Skeletal muscle satellite cell (primary cell): ENCODE measurements at regions not wholly inside any gene's neighbourhood (a gene's known extent, or its start where the extent isn't known, plus 50 kb on each side); places are given as distances from the start of the nearest gene placed in this dataset.

Source experiments
- H3K27me3 ChIP-seq: 2 replicates; pipeline ENCODE4 v1.7.0; 2013; ENCODE audit warnings: low read length; ENCODE audit not compliant: control insufficient read depth, insufficient read depth
- H3K36me3 ChIP-seq: 2 replicates; pipeline ENCODE4 v1.7.0; 2013; ENCODE audit warnings: mild to moderate bottlenecking, control low read depth, low read length; ENCODE audit not compliant: insufficient read depth
- H3K4me1 ChIP-seq: 2 replicates; pipeline ENCODE4 v1.7.0; 2013; ENCODE audit warnings: low read length; ENCODE audit not compliant: control insufficient read depth, insufficient read depth
- H3K4me2 ChIP-seq: 2 replicates; pipeline ENCODE4 v1.7.0; 2013; ENCODE audit warnings: mild to moderate bottlenecking, low read length
- H3K4me3 ChIP-seq: 2 replicates; pipeline ENCODE4 v1.7.0; 2013; ENCODE audit warnings: low read length
- H3K9ac ChIP-seq: 2 replicates; pipeline ENCODE4 v1.7.0; 2013; ENCODE audit warnings: mild to moderate bottlenecking, low read depth, low read length, moderate library complexity
- H3K9me3 ChIP-seq: replicated peaks from 2 replicates; pipeline ENCODE4 v1.7.0; 2013; ENCODE audit warnings: mild to moderate bottlenecking, control low read depth, low read length

- Histone ChIP-seq H3K27me3 (no peaks in the 10 kb centered on the region), H3K4me1 (no peaks in the 10 kb centered on the region), H3K4me3 (no peak overlapping the region), H3K4me2 (no peak overlapping the region), H3K36me3 (no peaks in the 10 kb centered on the region), H3K9ac (no peak overlapping the region), H3K9me3 (no peaks in the 10 kb centered on the region)
These were observed 280.8 kb upstream of the MARCKS start for GRCh38 chr6:113576310-113576709.

GRCh38 chr6:113578691-113579090 is 278.5 kb upstream of the MARCKS start:
- H3K4me2 ChIP-seq: no peak overlapping the region
- no peaks in the 10 kb centered on the region for H3K9me3 ChIP-seq
- H3K4me3 ChIP-seq: no peak overlapping the region
- no peak overlapping the region for H3K9ac ChIP-seq
- H3K27me3 ChIP-seq: no peaks in the 10 kb centered on the region
- no peaks in the 10 kb centered on the region for H3K4me1 ChIP-seq
- H3K36me3 ChIP-seq: no peaks in the 10 kb centered on the region

- no peak overlapping the region for H3K4me2 ChIP-seq
- no peaks in the 10 kb centered on the region for H3K9me3 ChIP-seq
- peaks cover 10% of the 10 kb centered on the region for H3K4me1 ChIP-seq
- no peak overlapping the region for H3K9ac ChIP-seq
- H3K36me3 ChIP-seq: no peaks in the 10 kb centered on the region
- no peak overlapping the region for H3K4me3 ChIP-seq
- no peaks in the 10 kb centered on the region for H3K27me3 ChIP-seq
These were observed 272.4 kb upstream of the MARCKS start for GRCh38 chr6:113584767-113585166.

- no peaks in the 10 kb centered on the region for H3K9me3 ChIP-seq
- no peaks in the 10 kb centered on the region for H3K36me3 ChIP-seq
- H3K4me3 ChIP-seq: no peak overlapping the region
- peaks cover 10% of the 10 kb centered on the region for H3K4me1 ChIP-seq
- H3K27me3 ChIP-seq: no peaks in the 10 kb centered on the region
- H3K9ac ChIP-seq: no peak overlapping the region
- H3K4me2 ChIP-seq: no peak overlapping the region
These were observed 271.9 kb upstream of the MARCKS start for GRCh38 chr6:113585246-113585645.

GRCh38 chr6:113586413-113587077 is 270.6 kb upstream of the MARCKS start:
- no peak overlapping the region for H3K4me3 ChIP-seq
- peaks cover 10% of the 10 kb centered on the region for H3K4me1 ChIP-seq

GRCh38 chr6:113587078-113587699 is 270.0 kb upstream of the MARCKS start:
- Histone ChIP-seq H3K4me1 (peaks cover 10% of the 10 kb centered on the region), H3K36me3 (no peaks in the 10 kb centered on the region), H3K9me3 (no peaks in the 10 kb centered on the region), H3K9ac (no peak overlapping the region), H3K4me2 (no peak overlapping the region), H3K4me3 (no peak overlapping the region), H3K27me3 (no peaks in the 10 kb centered on the region)

More at GRCh38 chr6:113586413-113587077, 270.6 kb upstream of the MARCKS start:
- Histone ChIP-seq H3K36me3 (no peaks in the 10 kb centered on the region), H3K9ac (no peak overlapping the region), H3K9me3 (no peaks in the 10 kb centered on the region), H3K4me2 (no peak overlapping the region), H3K27me3 (no peaks in the 10 kb centered on the region)

- no peak overlapping the region for H3K9ac ChIP-seq
- no peaks in the 10 kb centered on the region for H3K9me3 ChIP-seq
- no peak overlapping the region for H3K4me3 ChIP-seq
- H3K36me3 ChIP-seq: no peaks in the 10 kb centered on the region
- no peaks in the 10 kb centered on the region for H3K27me3 ChIP-seq
- peaks cover 10% of the 10 kb centered on the region for H3K4me1 ChIP-seq
- H3K4me2 ChIP-seq: no peak overlapping the region
These were observed 268.5 kb upstream of the MARCKS start for GRCh38 chr6:113588646-113589045.

- Histone ChIP-seq H3K9me3 (no peaks in the 10 kb centered on the region), H3K4me2 (no peak overlapping the region), H3K4me3 (no peak overlapping the region), H3K9ac (no peak overlapping the region), H3K4me1 (peaks cover 6% of the 10 kb centered on the region), H3K36me3 (no peaks in the 10 kb centered on the region), H3K27me3 (no peaks in the 10 kb centered on the region)
These were observed 265.0 kb upstream of the MARCKS start for GRCh38 chr6:113591896-113592827.

- H3K4me2 ChIP-seq: no peak overlapping the region
- H3K27me3 ChIP-seq: no peaks in the 10 kb centered on the region
- H3K9me3 ChIP-seq: no peaks in the 10 kb centered on the region
- no peaks in the 10 kb centered on the region for H3K36me3 ChIP-seq
- H3K4me1 ChIP-seq: peaks cover 6% of the 10 kb centered on the region
- no peak overlapping the region for H3K9ac ChIP-seq
- no peak overlapping the region for H3K4me3 ChIP-seq
These were observed 262.4 kb upstream of the MARCKS start for GRCh38 chr6:113594726-113595125.

GRCh38 chr6:113595911-113596376 is 261.2 kb upstream of the MARCKS start:
- no peak overlapping the region for H3K4me3 ChIP-seq
- no peak overlapping the region for H3K4me2 ChIP-seq
- H3K27me3 ChIP-seq: no peaks in the 10 kb centered on the region
- H3K9me3 ChIP-seq: no peaks in the 10 kb centered on the region
- no peak overlapping the region for H3K9ac ChIP-seq
- H3K4me1 ChIP-seq: peaks cover 6% of the 10 kb centered on the region
- H3K36me3 ChIP-seq: no peaks in the 10 kb centered on the region

GRCh38 chr6:113596387-113597230 is 260.5 kb upstream of the MARCKS start:
- H3K4me2 ChIP-seq: no peak overlapping the region
- no peaks in the 10 kb centered on the region for H3K9me3 ChIP-seq
- H3K4me1 ChIP-seq: peaks cover 6% of the 10 kb centered on the region
- H3K36me3 ChIP-seq: no peaks in the 10 kb centered on the region
- no peak overlapping the region for H3K4me3 ChIP-seq
- no peaks in the 10 kb centered on the region for H3K27me3 ChIP-seq
- H3K9ac ChIP-seq: no peak overlapping the region
